ENCODE measurements at regions not wholly inside any gene's neighbourhood (a gene's known extent, or its start where the extent isn't known, plus 50 kb on each side); places are given as distances from the start of the nearest gene placed in this dataset.

GRCh38 chr7:41459183-41459582 lies 243.7 kb downstream of the INHBA start:
- TF ChIP-seq CTCF (IDR thresholded peaks at IDR 0.05; ENCODE audit: poor library complexity, severe bottlenecking) = no peak
- TF ChIP-seq POLR2AphosphoS5 (IDR thresholded peaks at IDR 0.05) = no peak
- no peak for TF ChIP-seq SMC3 (conservative IDR thresholded peaks at IDR 0.05; ENCODE audit: poor library complexity)
- TF ChIP-seq TAF1 (IDR thresholded peaks at IDR 0.05; ENCODE audit: low read depth) = no peak
- TF ChIP-seq EP300 (conservative IDR thresholded peaks at IDR 0.05; ENCODE audit: poor library complexity, severe bottlenecking) = no peak
- TF ChIP-seq REST (IDR thresholded peaks at IDR 0.05; ENCODE audit: borderline replicate concordance) = no peak
- TF ChIP-seq EZH2 (IDR thresholded peaks at IDR 0.05; ENCODE audit: borderline replicate concordance, insufficient read depth, low read length, poor library complexity, severe bottlenecking) = no peak
- no peak for TF ChIP-seq RAD21 (conservative IDR thresholded peaks at IDR 0.05)

Data from neural cell (in vitro differentiated cells).